Heart left ventricle (tissue), 16 donors: ENCODE measurements at regions not wholly inside any gene's neighbourhood (a gene's known extent, or its start where the extent isn't known, plus 50 kb on each side); places are given as distances from the start of the nearest gene placed in this dataset.
A peak's percentile ranks its signal among the peaks of the same experiment; 100 is the strongest.

Experiments
- ATAC-seq, 4 donors: fragments of 200-7000 bp; cut with Tn5 transposase; one replicate each; pipeline ENCODE4 v1.9.1; 2020 to 2022; ENCODE audit warnings: moderate library complexity in 4 of 4, mild to moderate bottlenecking in 3 of 4, moderate number of reproducible peaks in 1 of 4
- DNase-seq, 5 donors: peaks; one replicate each; pipeline ENCODE4 v3.0.0-alpha.2; 2020
- H3K27ac ChIP-seq, 12 donors: fragments of 200-600 bp; sonication (generic) in 4 of 12; one replicate each; pipeline versions ENCODE4 v1.5.0 to v1.8.0; 2016 to 2022; ENCODE audit warnings: mild to moderate bottlenecking in 2 of 12
- H3K27me3 ChIP-seq, 9 donors: fragments of 200-600 bp; sonication (generic) in 2 of 9; one replicate each; pipeline versions ENCODE4 v1.5.1 to v1.8.0; 2016 to 2022; ENCODE audit warnings: mild to moderate bottlenecking in 3 of 9
- H3K36me3 ChIP-seq, 9 donors: fragments of 200-600 bp; sonication (generic) in 2 of 9; one replicate each; pipeline versions ENCODE4 v1.5.0 to v1.8.0; 2018 to 2022; ENCODE audit warnings: mild to moderate bottlenecking in 2 of 9
- H3K4me1 ChIP-seq, 12 donors: fragments of 200-600 bp; sonication (generic) in 4 of 12; one replicate each; pipeline versions ENCODE4 v1.5.0 to v1.8.0; 2016 to 2022; ENCODE audit warnings: mild to moderate bottlenecking in 3 of 12
- H3K4me3 ChIP-seq, 12 donors: fragments of 200-600 bp; sonication (generic) in 4 of 12; one replicate each; pipeline versions ENCODE4 v1.5.0 to v1.8.0; 2017 to 2022; ENCODE audit warnings: mild to moderate bottlenecking in 9 of 12, moderate library complexity in 4 of 12
- H3K9me3 ChIP-seq, 12 donors: fragments of 200-600 bp; sonication (generic) in 4 of 12; one replicate each; pipeline versions ENCODE4 v1.5.0 to v1.8.0; 2016 to 2022; ENCODE audit warnings: mild to moderate bottlenecking in 1 of 12
- POLR2A ChIP-seq, 2 donors: fragments of 450-650 bp; IDR thresholded peaks; one replicate each; pipeline ENCODE4 v1.6.1; 2017; ENCODE audit warnings: antibody characterized with exemption in 2 of 2, mild to moderate bottlenecking in 2 of 2, moderate library complexity in 2 of 2
- WGBS, 4 donors: extraction: QIAGEN DNeasy Blood & Tissue Kit in 2 of 4; methylation state at CpG; one replicate each; pipeline versions ENCODE4 v1.1.5 to v1.1.7; 2013 to 2018; 5-methylcytosine and 5-hydroxymethylcytosine counted together
- intact Hi-C, 10 donors: fragments of 100-400 bp; cut with DNase I; formaldehyde crosslinking; loops; one replicate each; pipeline versions ENCODE4 v1.11.1 to v1.14.2; 2022
- TF ChIP-seq, protein P1 (sequence below), 12 donors: fragments of 200-600 bp; sonication (generic) in 4 of 12; IDR thresholded peaks; one replicate each; pipeline versions ENCODE4 v1.5.0 to v1.8.0; 2018 to 2022; ENCODE audit warnings: antibody characterized with exemption in 12 of 12, mild to moderate bottlenecking in 5 of 12
- donor health status: ischemic (EF 13 %, LVEDD 7.1; RV severe dilation, severe dysfunction).
- donor health status: healthy with polysubstance abuse.
- donor health status: DM: no; HTN: yes; CAD: no.
- donor health status: DM: no; HTN: no; CAD: no.
- donor health status: ischemic (EF 25% LVEDD 6.9; RV normal size, moderate dysfunction).
- donor health status: ischemic (EF 25% LVEDD 5.7; RV mildly dilated, moderate dysfunction).
- donor health status: healthy.
- donor health status: DM: yes; HTN: yes; CAD: no.
- donor health status: ischemic (EF 35%, LVEDD 5.7; RV mildly dilated, moderate dysfunction).
- donor health status: nonischemic (EF 11% LVEDD 7.7; RV severe dilation, severe dysfunction).
- donor health status: DM: yes; HTN: yes; CAD: no.
- donor health status: PGD.
- donor health status: ischemic (EF 29% LVEDD 5.4; RV normal size, mild dysfunction).
- donor health status: nonischemic (EF 23%, LVEDD 6.1; RV moderate dilation, normal function).

DNA sequence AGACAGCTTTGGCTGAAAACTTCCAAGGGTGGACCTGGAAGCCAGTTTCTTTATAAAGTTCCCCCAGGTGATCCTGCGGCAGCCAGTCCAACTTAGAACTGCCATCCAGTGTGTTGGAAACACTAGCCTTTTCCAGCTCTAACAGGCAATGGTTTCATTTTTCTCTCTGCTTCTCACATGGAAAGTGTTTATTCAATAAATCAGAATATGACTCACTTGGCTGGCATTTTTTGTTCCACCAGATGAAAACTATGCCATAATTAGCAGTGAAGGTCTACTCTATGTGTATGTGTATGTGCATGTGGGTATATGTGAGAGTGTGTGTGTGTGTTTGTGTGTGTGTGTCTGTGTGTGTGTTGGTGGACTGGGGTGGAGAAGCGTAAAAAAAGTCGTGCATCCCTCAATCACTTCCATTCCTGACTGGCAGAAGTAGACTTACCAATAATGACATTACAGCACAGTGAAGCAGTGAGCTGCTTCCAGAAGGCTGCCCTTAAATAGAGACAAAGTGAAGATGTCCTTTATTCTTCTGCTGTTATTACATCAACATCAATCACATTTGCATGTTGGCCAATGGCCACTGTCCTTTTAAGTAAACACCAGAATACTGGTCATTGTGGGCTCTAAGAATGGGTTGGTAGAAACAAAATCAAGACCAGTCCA is 90.9 kb upstream of the SETBP1 start:
- ATAC-seq (no peak), DNase-seq (no peak)
- intact Hi-C loops = loop anchor here in 4 of 10 donors (5.0 to 10.0 kb wide), 4 partner anchors 77 to 307 kb away; no protein-coding TSS in a partner anchor
- WGBS, 4 donors = 90 to 96% (median 92%) methylated on average over 3 of the region's 3 CpGs
- TF ChIP-seq, protein P1, sequence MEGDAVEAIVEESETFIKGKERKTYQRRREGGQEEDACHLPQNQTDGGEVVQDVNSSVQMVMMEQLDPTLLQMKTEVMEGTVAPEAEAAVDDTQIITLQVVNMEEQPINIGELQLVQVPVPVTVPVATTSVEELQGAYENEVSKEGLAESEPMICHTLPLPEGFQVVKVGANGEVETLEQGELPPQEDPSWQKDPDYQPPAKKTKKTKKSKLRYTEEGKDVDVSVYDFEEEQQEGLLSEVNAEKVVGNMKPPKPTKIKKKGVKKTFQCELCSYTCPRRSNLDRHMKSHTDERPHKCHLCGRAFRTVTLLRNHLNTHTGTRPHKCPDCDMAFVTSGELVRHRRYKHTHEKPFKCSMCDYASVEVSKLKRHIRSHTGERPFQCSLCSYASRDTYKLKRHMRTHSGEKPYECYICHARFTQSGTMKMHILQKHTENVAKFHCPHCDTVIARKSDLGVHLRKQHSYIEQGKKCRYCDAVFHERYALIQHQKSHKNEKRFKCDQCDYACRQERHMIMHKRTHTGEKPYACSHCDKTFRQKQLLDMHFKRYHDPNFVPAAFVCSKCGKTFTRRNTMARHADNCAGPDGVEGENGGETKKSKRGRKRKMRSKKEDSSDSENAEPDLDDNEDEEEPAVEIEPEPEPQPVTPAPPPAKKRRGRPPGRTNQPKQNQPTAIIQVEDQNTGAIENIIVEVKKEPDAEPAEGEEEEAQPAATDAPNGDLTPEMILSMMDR (IDR thresholded peaks at IDR 0.05) = no peak
- no peak for TF ChIP-seq POLR2A (IDR thresholded peaks at IDR 0.05)
- Histone ChIP-seq H3K27me3 (no peaks in the 10 kb centered on the region), H3K4me3 (no peak overlapping the region), H3K27ac (peak overlapping the region in 1 of 12 donors; percentile 47), H3K36me3 (no peaks in the 10 kb centered on the region), H3K9me3 (no peaks in the 10 kb centered on the region), H3K4me1 (peaks cover 0 to 43% (median 5%) of the 10 kb centered on the region in 12 donors)

- intact Hi-C loops = loop anchor here in 3 of 10 donors (5.0 to 10.0 kb wide), 3 partner anchors 76 to 304 kb away; no protein-coding TSS in a partner anchor
- WGBS, 4 donors = 90 to 95% (median 91%) methylated on average over 1 of the region's 1 CpG
Measured at GRCh38 chr18:44590956-44591670, 89.6 kb upstream of the SETBP1 start.

DNA sequence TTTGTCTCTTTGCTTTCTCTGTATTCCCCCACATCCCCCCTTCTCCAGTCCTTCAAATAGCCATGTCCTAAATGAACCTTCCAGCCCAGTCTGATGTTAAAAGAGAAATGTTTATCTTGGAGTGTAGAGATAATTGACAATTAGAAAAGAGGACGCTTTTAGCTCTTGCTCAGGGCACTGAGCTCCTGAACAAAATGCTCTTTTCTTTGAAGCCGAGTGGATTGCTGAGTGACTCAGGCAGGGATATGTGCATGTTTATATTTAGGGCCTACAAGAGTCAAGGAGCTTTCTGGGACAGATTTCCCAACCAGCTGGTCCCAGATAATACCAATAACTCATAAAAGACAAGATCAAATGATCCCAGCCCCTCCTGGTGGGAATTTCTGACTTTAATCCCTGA is 88.0 kb upstream of the SETBP1 start:
- WGBS, 4 donors = 27 to 39% (median 31%) methylated on average over 2 of the region's 2 CpGs
- Histone ChIP-seq H3K4me3 (no peak overlapping the region), H3K27me3 (no peaks in the 10 kb centered on the region), H3K36me3 (no peaks in the 10 kb centered on the region), H3K9me3 (no peaks in the 10 kb centered on the region), H3K27ac (peak overlapping the region in 11 of 12 donors; percentile 2 to 81 (median 56)), H3K4me1 (peaks cover 0 to 54% (median 14%) of the 10 kb centered on the region in 12 donors)
- TF ChIP-seq POLR2A (IDR thresholded peaks at IDR 0.05) = no peak
- TF ChIP-seq, protein P1 (IDR thresholded peaks at IDR 0.05) = no peak
- DNase-seq (peak in 2 of 5 donors; percentile 23 to 30), ATAC-seq (peak; percentile 89 to 95 (median 93))
- intact Hi-C loops = loop anchor here in 3 of 10 donors (5.0 to 10.0 kb wide), 3 partner anchors 75 to 302 kb away; no protein-coding TSS in a partner anchor

More at GRCh38 chr18:44590956-44591670, 89.6 kb upstream of the SETBP1 start:
- Histone ChIP-seq H3K36me3 (no peaks in the 10 kb centered on the region), H3K27me3 (no peaks in the 10 kb centered on the region), H3K9me3 (no peaks in the 10 kb centered on the region), H3K4me3 (no peak overlapping the region), H3K27ac (peak overlapping the region in 4 of 12 donors; percentile 20 to 80 (median 65)), H3K4me1 (peaks cover 0 to 54% (median 14%) of the 10 kb centered on the region in 12 donors)
- no peak for TF ChIP-seq POLR2A (IDR thresholded peaks at IDR 0.05)
- TF ChIP-seq, protein P1 (IDR thresholded peaks at IDR 0.05) = no peak
- ATAC-seq (no peak), DNase-seq (no peak)
